ENCODE measurements at regions not wholly inside any gene's neighbourhood (a gene's known extent, or its start where the extent isn't known, plus 50 kb on each side); places are given as distances from the start of the nearest gene placed in this dataset.

DNA sequence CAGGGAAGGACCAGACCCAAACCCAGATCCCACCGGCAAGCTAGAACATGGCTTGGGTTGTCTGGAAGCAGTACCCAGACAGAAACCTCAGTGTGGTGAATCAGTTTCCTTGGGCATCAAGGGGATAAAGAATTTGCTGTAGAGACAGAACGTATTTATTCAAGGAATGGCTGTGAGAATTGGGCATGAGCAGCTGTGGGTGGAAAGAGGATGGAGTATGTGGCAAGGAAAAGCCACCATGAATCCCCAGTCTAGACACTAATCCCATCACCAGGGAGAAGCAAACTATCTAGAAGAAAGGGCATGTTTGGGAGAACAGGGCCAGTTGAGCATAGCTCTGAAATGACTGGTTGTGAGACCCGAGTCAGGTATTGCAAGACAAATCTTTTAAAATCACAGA lies 109.2 kb downstream of the TOMM20 start:
- TF ChIP-seq CTCF (optimal IDR thresholded peaks at IDR 0.05 in 1 of 3, IDR thresholded peaks at IDR 0.05 in 1 of 3, conservative IDR thresholded peaks at IDR 0.05 in 1 of 3; ENCODE audit: extremely low read depth in 1 of 3, insufficient read depth in 2 of 3, low read length in 3 of 3) (no peak), EZH2 (IDR thresholded peaks at IDR 0.05; ENCODE audit: low read length) (no peak)
